ENCODE measurements at regions not wholly inside any gene's neighbourhood (a gene's known extent, or its start where the extent isn't known, plus 50 kb on each side); places are given as distances from the start of the nearest gene placed in this dataset.

DNA sequence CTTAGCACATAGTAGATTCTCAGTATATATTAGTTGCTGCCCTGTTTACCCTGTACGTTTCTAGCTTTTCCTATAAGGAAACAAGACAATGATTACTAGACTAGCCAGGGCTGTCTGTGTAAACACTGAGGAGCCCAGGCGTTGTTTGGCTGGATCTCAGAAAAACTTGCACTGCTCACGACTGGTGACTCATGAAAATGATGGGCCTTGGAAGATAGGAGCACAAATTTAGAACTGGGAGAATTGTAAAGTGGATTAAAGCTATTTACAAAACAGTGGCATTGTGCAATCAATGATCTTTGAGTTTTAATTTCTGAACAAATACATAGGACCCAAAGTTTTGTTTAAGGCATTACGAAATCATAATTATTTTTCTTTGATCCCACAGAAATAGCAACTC, 276.9 kb downstream of the FAM76B start:
- peaks cover 4% of the 10 kb centered on the region; the same call in 1 of the 2 replicates for H4K20me1 ChIP-seq (ENCODE audit: insufficient read depth, low read length)
- no peak overlapping the region for H3K56ac ChIP-seq (ENCODE audit: extremely low read depth, insufficient read depth, low read length)
- no peaks in the 10 kb centered on the region for H3K79me1 ChIP-seq (ENCODE audit: low read depth in 1 of 2, low read length in 2 of 2)
- no peaks in the 10 kb centered on the region for H3K9me3 ChIP-seq (ENCODE audit: control insufficient read depth, insufficient read depth, low read length)
- H3K36me3 ChIP-seq (ENCODE audit: control insufficient read depth, insufficient read depth, low read length): no peaks in the 10 kb centered on the region
- H2BK5ac ChIP-seq (ENCODE audit: low read depth, low read length, poor library complexity, severe bottlenecking): peak overlapping the region; percentile 68
- dilution Hi-C loops (cut with HindIII; ENCODE audit: low sequenced_read_pairs, unreplicated experiment): no loop called here
- H3K4me2 ChIP-seq (ENCODE audit: low read depth, low read length): peak overlapping the region; percentile 43
- no peak overlapping the region for H2BK120ac ChIP-seq (ENCODE audit: low read depth, low read length)
- DNase-seq (peak; percentile 88), ATAC-seq (ENCODE audit: low read depth) (peak; percentile 83)
- intact Hi-C loops (cut with micrococcal nuclease): loop anchor here (1.0 to 5.0 kb wide), 2 partner anchors 180 to 282 kb away; no protein-coding TSS in a partner anchor
- peaks cover 5% of the 10 kb centered on the region for H3K9me1 ChIP-seq (ENCODE audit: insufficient read depth, low read length)
- H4K5ac ChIP-seq (ENCODE audit: low read depth, low read length): no peak overlapping the region
- no peak overlapping the region for H4K8ac ChIP-seq (ENCODE audit: low read depth in 2 of 2, low read length in 2 of 2)
- H3K9ac ChIP-seq (ENCODE audit: low read depth, low read length): no peak overlapping the region
- no peak overlapping the region for H3K18ac ChIP-seq (ENCODE audit: low read depth, low read length)
- no TSS peak for BruUV-seq (replicated peaks)
- no peak overlapping the region for H2BK15ac ChIP-seq (ENCODE audit: low read depth, low read length)
- H3K14ac ChIP-seq (replicated peaks; ENCODE audit: low read depth, low read length): no peak overlapping the region
- H3K4me1 ChIP-seq (ENCODE audit: control insufficient read depth, insufficient read depth, low read length): peaks cover 5% of the 10 kb centered on the region
- no peak overlapping the region for H2AK5ac ChIP-seq (ENCODE audit: low read depth, low read length)
- H2AFZ ChIP-seq (replicated peaks; ENCODE audit: low read length, poor library complexity): no peak overlapping the region
- POLR2A ChIA-PET (ENCODE audit: unreplicated experiment): no interaction called here
- CTCF ChIA-PET: interaction anchor here (1.0 kb wide), 1 partner anchor 12 kb away, joined by 6 read pairs; no protein-coding TSS in a partner anchor
- no peak overlapping the region for H2AK9ac ChIP-seq (replicated peaks; ENCODE audit: low read depth, low read length, poor library complexity)
- H3K4ac ChIP-seq (ENCODE audit: low read depth, low read length): no peak overlapping the region
- no peak overlapping the region for H2BK20ac ChIP-seq (ENCODE audit: low read depth, low read length)
- no peak overlapping the region for H4K91ac ChIP-seq (ENCODE audit: insufficient read depth, low read depth, low read length)
- TF ChIP-seq POLR2A (IDR thresholded peaks at IDR 0.05; ENCODE audit: low read depth, low read length) (no peak), MAZ (IDR thresholded peaks at IDR 0.05; ENCODE audit: borderline replicate concordance, low read depth, low read length) (no peak), RCOR1 (IDR thresholded peaks at IDR 0.05; ENCODE audit: insufficient replicate concordance, low read length) (no peak), NFE2L2 (IDR thresholded peaks at IDR 0.05; ENCODE audit: low read depth, low read length) (0 out of 2 replicates have a peak, but pooled peaks have one; percentile 46), BHLHE40 (IDR thresholded peaks at IDR 0.05; ENCODE audit: low read depth, low read length) (peak; percentile 34; the same call in 1 of the 2 replicates), RFX5 (IDR thresholded peaks at IDR 0.05; ENCODE audit: low read depth, low read length) (no peak), CEBPB (IDR thresholded peaks at IDR 0.05; ENCODE audit: low read depth, low read length) (peak; percentile 95), FOS (IDR thresholded peaks at IDR 0.05; ENCODE audit: low read depth, low read length) (peak; percentile 84; the same call in 1 of the 2 replicates)
- no peak overlapping the region for H3K4me3 ChIP-seq (ENCODE audit: insufficient read depth, low read depth, low read length)
- H3K27me3 ChIP-seq (ENCODE audit: control insufficient read depth, insufficient read depth, low read length): peaks cover 2% of the 10 kb centered on the region; the same call in 1 of the 2 replicates
- no peak overlapping the region for H3K23ac ChIP-seq (ENCODE audit: low read depth, low read length)
- no CpG with 5 or more reads among the region's 4 CpGs for WGBS, 2 experiments (ENCODE audit: extremely low coverage in 2 of 2, insufficient read length in 1 of 2)
- H3K27ac ChIP-seq (ENCODE audit: insufficient read depth, low read length): no peak overlapping the region
- in situ Hi-C loops (cut with MboI; ENCODE audit: low sequenced_read_pairs): no loop called here

All from IMR-90 (cell line).